GM12891 (cell line): ENCODE measurements at regions not wholly inside any gene's neighbourhood (a gene's known extent, or its start where the extent isn't known, plus 50 kb on each side); places are given as distances from the start of the nearest gene placed in this dataset.

Source experiments
- POLR2A ChIP-seq: IDR thresholded peaks from 2 replicates; pipeline ENCODE4 v1.6.1; 2011; ENCODE audit warnings: low read depth, low read length, control low read depth
- POLR2AphosphoS5 ChIP-seq: IDR thresholded peaks from 2 replicates; pipeline ENCODE4 v1.6.1; 2011; ENCODE audit warnings: low read depth, low read length, control low read depth
- POU2F2 ChIP-seq: IDR thresholded peaks from 2 replicates; pipeline ENCODE4 v1.6.1; 2011; ENCODE audit warnings: low read depth, mild to moderate bottlenecking, control low read depth, low read length, moderate library complexity
- SPI1 ChIP-seq: IDR thresholded peaks from 2 replicates; pipeline ENCODE4 v1.6.1; 2011; ENCODE audit warnings: low read depth, low read length, control low read depth
- TAF1 ChIP-seq: IDR thresholded peaks from 2 replicates; pipeline ENCODE4 v1.6.1; 2011; ENCODE audit warnings: low read depth, low read length, control low read depth

GRCh38 chr2:35301369-35301768 is 1054.2 kb upstream of the CRIM1 start:
- no peak for TF ChIP-seq POLR2A
- no peak for TF ChIP-seq TAF1
- TF ChIP-seq SPI1, result no peak
- TF ChIP-seq POLR2AphosphoS5, result no peak
- no peak for TF ChIP-seq POU2F2
